Panc1 (cell line): ENCODE measurements at regions not wholly inside any gene's neighbourhood (a gene's known extent, or its start where the extent isn't known, plus 50 kb on each side); places are given as distances from the start of the nearest gene placed in this dataset.

Source experiments
- POLR2AphosphoS5 ChIP-seq: IDR thresholded peaks from 2 replicates; pipeline ENCODE4 v1.6.1; 2012; ENCODE audit warnings: mild to moderate bottlenecking, low read depth, low read length, moderate library complexity
- SIN3A ChIP-seq: IDR thresholded peaks from 2 replicates; pipeline ENCODE4 v1.6.1; 2012; ENCODE audit warnings: low read depth, mild to moderate bottlenecking, low read length, moderate library complexity, borderline replicate concordance; ENCODE audit not compliant: insufficient read depth
- TCF7L2 ChIP-seq: IDR thresholded peaks from 2 replicates; pipeline ENCODE4 v1.6.1; 2011; ENCODE audit warnings: mild to moderate bottlenecking, low read depth, low read length, inconsistent platforms
- TF ChIP-seq, protein P1 (sequence below): fragments of 450-650 bp; IDR thresholded peaks from 2 replicates; pipeline ENCODE4 v1.5.1; 2017; ENCODE audit warnings: mild to moderate bottlenecking
- TF ChIP-seq, protein P2 (sequence below), 2 experiments: IDR thresholded peaks; 2 replicates each; pipeline ENCODE4 v1.6.1; 2011 to 2012; ENCODE audit warnings: low read depth in 2 of 2, control low read depth in 1 of 2, low read length in 1 of 2, mild to moderate bottlenecking in 1 of 2, moderate library complexity in 1 of 2; ENCODE audit not compliant: insufficient read depth in 1 of 2

DNA sequence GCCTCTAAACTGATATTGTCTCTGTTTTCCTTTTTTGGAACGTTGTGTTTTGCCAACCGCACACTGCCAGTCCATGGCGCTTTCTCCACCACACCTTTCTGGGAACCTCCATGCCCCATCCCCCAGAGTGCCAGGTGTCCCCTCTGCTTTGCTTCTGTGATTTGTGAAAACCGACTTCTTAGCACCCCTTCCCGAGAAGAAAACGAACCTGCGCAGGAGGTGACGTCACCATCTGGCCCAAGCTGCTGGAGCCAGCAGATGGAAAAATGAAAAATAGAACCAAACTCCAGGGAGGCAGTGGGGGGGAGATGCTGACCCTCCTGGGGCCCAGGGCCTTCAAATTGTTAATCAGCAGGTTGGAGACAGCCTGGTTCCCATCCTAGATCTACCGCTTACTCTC is 103.8 kb downstream of the HTR5A start:
- TF ChIP-seq, protein P1, sequence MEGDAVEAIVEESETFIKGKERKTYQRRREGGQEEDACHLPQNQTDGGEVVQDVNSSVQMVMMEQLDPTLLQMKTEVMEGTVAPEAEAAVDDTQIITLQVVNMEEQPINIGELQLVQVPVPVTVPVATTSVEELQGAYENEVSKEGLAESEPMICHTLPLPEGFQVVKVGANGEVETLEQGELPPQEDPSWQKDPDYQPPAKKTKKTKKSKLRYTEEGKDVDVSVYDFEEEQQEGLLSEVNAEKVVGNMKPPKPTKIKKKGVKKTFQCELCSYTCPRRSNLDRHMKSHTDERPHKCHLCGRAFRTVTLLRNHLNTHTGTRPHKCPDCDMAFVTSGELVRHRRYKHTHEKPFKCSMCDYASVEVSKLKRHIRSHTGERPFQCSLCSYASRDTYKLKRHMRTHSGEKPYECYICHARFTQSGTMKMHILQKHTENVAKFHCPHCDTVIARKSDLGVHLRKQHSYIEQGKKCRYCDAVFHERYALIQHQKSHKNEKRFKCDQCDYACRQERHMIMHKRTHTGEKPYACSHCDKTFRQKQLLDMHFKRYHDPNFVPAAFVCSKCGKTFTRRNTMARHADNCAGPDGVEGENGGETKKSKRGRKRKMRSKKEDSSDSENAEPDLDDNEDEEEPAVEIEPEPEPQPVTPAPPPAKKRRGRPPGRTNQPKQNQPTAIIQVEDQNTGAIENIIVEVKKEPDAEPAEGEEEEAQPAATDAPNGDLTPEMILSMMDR: no peak
- TF ChIP-seq, protein P2, sequence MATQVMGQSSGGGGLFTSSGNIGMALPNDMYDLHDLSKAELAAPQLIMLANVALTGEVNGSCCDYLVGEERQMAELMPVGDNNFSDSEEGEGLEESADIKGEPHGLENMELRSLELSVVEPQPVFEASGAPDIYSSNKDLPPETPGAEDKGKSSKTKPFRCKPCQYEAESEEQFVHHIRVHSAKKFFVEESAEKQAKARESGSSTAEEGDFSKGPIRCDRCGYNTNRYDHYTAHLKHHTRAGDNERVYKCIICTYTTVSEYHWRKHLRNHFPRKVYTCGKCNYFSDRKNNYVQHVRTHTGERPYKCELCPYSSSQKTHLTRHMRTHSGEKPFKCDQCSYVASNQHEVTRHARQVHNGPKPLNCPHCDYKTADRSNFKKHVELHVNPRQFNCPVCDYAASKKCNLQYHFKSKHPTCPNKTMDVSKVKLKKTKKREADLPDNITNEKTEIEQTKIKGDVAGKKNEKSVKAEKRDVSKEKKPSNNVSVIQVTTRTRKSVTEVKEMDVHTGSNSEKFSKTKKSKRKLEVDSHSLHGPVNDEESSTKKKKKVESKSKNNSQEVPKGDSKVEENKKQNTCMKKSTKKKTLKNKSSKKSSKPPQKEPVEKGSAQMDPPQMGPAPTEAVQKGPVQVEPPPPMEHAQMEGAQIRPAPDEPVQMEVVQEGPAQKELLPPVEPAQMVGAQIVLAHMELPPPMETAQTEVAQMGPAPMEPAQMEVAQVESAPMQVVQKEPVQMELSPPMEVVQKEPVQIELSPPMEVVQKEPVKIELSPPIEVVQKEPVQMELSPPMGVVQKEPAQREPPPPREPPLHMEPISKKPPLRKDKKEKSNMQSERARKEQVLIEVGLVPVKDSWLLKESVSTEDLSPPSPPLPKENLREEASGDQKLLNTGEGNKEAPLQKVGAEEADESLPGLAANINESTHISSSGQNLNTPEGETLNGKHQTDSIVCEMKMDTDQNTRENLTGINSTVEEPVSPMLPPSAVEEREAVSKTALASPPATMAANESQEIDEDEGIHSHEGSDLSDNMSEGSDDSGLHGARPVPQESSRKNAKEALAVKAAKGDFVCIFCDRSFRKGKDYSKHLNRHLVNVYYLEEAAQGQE (IDR thresholded peaks at IDR 0.05; ENCODE audit: insufficient read depth in 1 of 2, low read depth in 2 of 2, low read length in 1 of 2): no peak
- TF ChIP-seq SIN3A (no peak), POLR2AphosphoS5 (no peak), TCF7L2 (no peak)
